BLaER1 treated with 17β-estradiol and CSF1 and Interleukin-3, amounts not matched to agents 10 nM and 100 nM (cell line): ENCODE measurements at regions not wholly inside any gene's neighbourhood (a gene's known extent, or its start where the extent isn't known, plus 50 kb on each side); places are given as distances from the start of the nearest gene placed in this dataset.

Source experiments
- H3K27ac ChIP-seq, 11 experiments: shearing (Covaris generic); formaldehyde crosslinking; 2 replicates each; pipeline ENCODE4 v1.8.1; 2022
- H3K27me3 ChIP-seq, 11 experiments: shearing (Covaris generic); formaldehyde crosslinking; 2 replicates each; pipeline ENCODE4 v1.8.1; 2022
- H3K36me3 ChIP-seq, 11 experiments: shearing (Covaris generic); formaldehyde crosslinking; 2 replicates each; pipeline ENCODE4 v1.8.1; 2022
- H3K4me1 ChIP-seq, 10 experiments: shearing (Covaris generic); formaldehyde crosslinking; 2 replicates each; pipeline ENCODE4 v1.8.1; 2022
- H3K4me2 ChIP-seq, 11 experiments: shearing (Covaris generic); formaldehyde crosslinking; 2 replicates each; pipeline ENCODE4 v1.8.1; 2022
- H3K4me3 ChIP-seq, 10 experiments: shearing (Covaris generic); formaldehyde crosslinking; 2 replicates each; pipeline ENCODE4 v1.8.1; 2022
- H3K9ac ChIP-seq, 11 experiments: shearing (Covaris generic); formaldehyde crosslinking; 2 replicates each; pipeline ENCODE4 v1.8.1; 2022
- H3K9me3 ChIP-seq, 11 experiments: shearing (Covaris generic); formaldehyde crosslinking; replicated peaks in 1 of 11; 2 replicates each; pipeline ENCODE4 v1.8.1; 2022
- H4K20me1 ChIP-seq, 11 experiments: shearing (Covaris generic); formaldehyde crosslinking; 2 replicates each; pipeline ENCODE4 v1.8.1; 2022
- Cebpa-rat ChIP-seq, 11 experiments: shearing (Covaris generic); IDR thresholded peaks; 2 replicates each; pipeline ENCODE4 v1.8.1; 2022

GRCh38 chr2:223532161-223532560, 70.0 kb downstream of the SCG2 start:
- TF ChIP-seq Cebpa-rat (IDR thresholded peaks at IDR 0.05), result no peak
- peaks cover 16 to 30% (median 21%) of the 10 kb centered on the region in 11 experiments for H3K9me3 ChIP-seq
- H3K27me3 ChIP-seq, result no peaks in the 10 kb centered on the region
- no peak overlapping the region for H3K9ac ChIP-seq
- no peak overlapping the region for H3K4me2 ChIP-seq
- no peak overlapping the region for H3K4me3 ChIP-seq
- no peaks in the 10 kb centered on the region for H3K36me3 ChIP-seq
- H3K4me1 ChIP-seq, result no peaks in the 10 kb centered on the region
- H3K27ac ChIP-seq, result no peak overlapping the region
- H4K20me1 ChIP-seq, result no peaks in the 10 kb centered on the region

DNA sequence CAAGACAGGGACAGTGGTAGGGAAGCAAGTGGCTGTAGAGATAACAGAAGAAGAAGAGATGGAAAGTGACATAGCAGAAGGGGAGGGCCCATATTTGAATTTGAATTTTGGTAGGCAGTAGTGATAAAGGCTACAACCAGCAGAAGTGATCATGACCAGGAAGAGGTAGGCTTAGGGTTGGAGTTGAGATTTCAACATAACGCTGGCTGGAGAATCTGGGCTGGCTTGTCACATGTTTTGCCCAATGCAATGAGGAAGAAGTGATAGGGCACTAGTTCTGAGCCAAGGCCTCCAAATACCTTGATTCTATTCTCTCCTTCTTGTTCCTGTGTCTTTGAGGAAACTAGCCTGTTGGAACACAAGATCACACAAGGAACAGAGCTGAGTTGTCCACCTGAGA, 69.4 kb downstream of the SCG2 start:
- H3K9ac ChIP-seq, result no peak overlapping the region
- H3K4me3 ChIP-seq, result no peak overlapping the region
- peaks cover 16 to 30% (median 21%) of the 10 kb centered on the region in 11 experiments for H3K9me3 ChIP-seq
- TF ChIP-seq Cebpa-rat (IDR thresholded peaks at IDR 0.05), result no peak
- no peaks in the 10 kb centered on the region for H3K36me3 ChIP-seq
- H3K27ac ChIP-seq, result no peak overlapping the region
- no peaks in the 10 kb centered on the region for H3K27me3 ChIP-seq
- no peaks in the 10 kb centered on the region for H4K20me1 ChIP-seq
- H3K4me2 ChIP-seq, result no peak overlapping the region
- H3K4me1 ChIP-seq, result no peaks in the 10 kb centered on the region

GRCh38 chr2:223536546-223536945, 65.6 kb downstream of the SCG2 start:
- TF ChIP-seq Cebpa-rat (IDR thresholded peaks at IDR 0.05), result no peak

GRCh38 chr2:223537115-223537514, 65.0 kb downstream of the SCG2 start:
- no peak overlapping the region for H3K9ac ChIP-seq
- H3K9me3 ChIP-seq, result no peaks in the 10 kb centered on the region

More at GRCh38 chr2:223536546-223536945, 65.6 kb downstream of the SCG2 start:
- no peaks in the 10 kb centered on the region for H3K4me1 ChIP-seq
- no peak overlapping the region for H3K9ac ChIP-seq
- H3K36me3 ChIP-seq, result no peaks in the 10 kb centered on the region
- no peaks in the 10 kb centered on the region for H4K20me1 ChIP-seq
- H3K27me3 ChIP-seq, result no peaks in the 10 kb centered on the region
- no peak overlapping the region for H3K4me3 ChIP-seq
- H3K27ac ChIP-seq, result no peak overlapping the region
- peaks cover 0 to under 1% (median 0%) of the 10 kb centered on the region in 11 experiments; a peak in 2 of 22 replicates for H3K9me3 ChIP-seq
- no peak overlapping the region for H3K4me2 ChIP-seq

GRCh38 chr2:223537651-223538601, 64.2 kb downstream of the SCG2 start:
- no peak for TF ChIP-seq Cebpa-rat (IDR thresholded peaks at IDR 0.05)
- no peak overlapping the region for H3K27ac ChIP-seq

More at GRCh38 chr2:223537115-223537514, 65.0 kb downstream of the SCG2 start:
- Histone ChIP-seq H3K4me3 (no peak overlapping the region), H3K27me3 (no peaks in the 10 kb centered on the region), H3K36me3 (no peaks in the 10 kb centered on the region), H3K27ac (no peak overlapping the region), H3K4me2 (no peak overlapping the region), H3K4me1 (no peaks in the 10 kb centered on the region), H4K20me1 (no peaks in the 10 kb centered on the region)
- TF ChIP-seq Cebpa-rat (IDR thresholded peaks at IDR 0.05), result no peak

GRCh38 chr2:223538920-223539440, 63.2 kb downstream of the SCG2 start:
- Histone ChIP-seq H3K36me3 (no peaks in the 10 kb centered on the region), H3K9ac (no peak overlapping the region), H4K20me1 (no peaks in the 10 kb centered on the region), H3K9me3 (no peaks in the 10 kb centered on the region), H3K4me3 (no peak overlapping the region), H3K4me2 (no peak overlapping the region), H3K4me1 (no peaks in the 10 kb centered on the region), H3K27ac (no peak overlapping the region), H3K27me3 (no peaks in the 10 kb centered on the region)
- no peak for TF ChIP-seq Cebpa-rat (IDR thresholded peaks at IDR 0.05)

More at GRCh38 chr2:223537651-223538601, 64.2 kb downstream of the SCG2 start:
- Histone ChIP-seq H3K4me1 (no peaks in the 10 kb centered on the region), H3K27me3 (no peaks in the 10 kb centered on the region), H3K4me2 (no peak overlapping the region), H4K20me1 (no peaks in the 10 kb centered on the region), H3K4me3 (no peak overlapping the region), H3K36me3 (no peaks in the 10 kb centered on the region), H3K9me3 (no peaks in the 10 kb centered on the region), H3K9ac (no peak overlapping the region)

GRCh38 chr2:223541546-223541945, 60.6 kb downstream of the SCG2 start:
- Histone ChIP-seq H3K27me3 (no peaks in the 10 kb centered on the region), H3K4me2 (no peak overlapping the region), H3K4me1 (no peaks in the 10 kb centered on the region), H3K4me3 (no peak overlapping the region), H3K36me3 (no peaks in the 10 kb centered on the region), H3K9me3 (no peaks in the 10 kb centered on the region), H3K27ac (no peak overlapping the region), H4K20me1 (no peaks in the 10 kb centered on the region), H3K9ac (no peak overlapping the region)
- no peak for TF ChIP-seq Cebpa-rat (IDR thresholded peaks at IDR 0.05)

DNA sequence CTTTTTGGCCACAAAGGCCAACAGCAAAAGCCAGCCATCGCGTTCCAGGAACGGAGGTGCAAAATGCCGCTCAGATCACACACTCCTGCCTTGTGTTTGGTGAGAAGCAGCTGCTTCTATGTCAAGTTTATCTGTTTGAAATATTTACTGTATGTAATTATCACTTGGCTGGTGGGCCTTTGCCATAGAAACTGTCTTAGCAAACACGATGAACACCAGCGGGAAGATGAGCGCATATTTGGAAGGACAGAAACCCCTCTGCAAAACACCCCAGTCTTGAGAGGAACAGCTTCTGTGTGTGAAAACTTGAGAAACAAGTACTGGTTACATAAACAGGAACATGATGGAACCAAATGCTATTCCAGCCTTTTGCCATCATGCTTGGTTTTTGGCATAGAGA, 59.7 kb downstream of the SCG2 start:
- Histone ChIP-seq H4K20me1 (no peaks in the 10 kb centered on the region), H3K9ac (no peak overlapping the region), H3K4me3 (no peak overlapping the region), H3K9me3 (no peaks in the 10 kb centered on the region), H3K27me3 (no peaks in the 10 kb centered on the region), H3K36me3 (no peaks in the 10 kb centered on the region), H3K4me2 (no peak overlapping the region), H3K27ac (no peak overlapping the region), H3K4me1 (no peaks in the 10 kb centered on the region)
- TF ChIP-seq Cebpa-rat (IDR thresholded peaks at IDR 0.05), result no peak

GRCh38 chr2:223545406-223545805, 56.8 kb downstream of the SCG2 start:
- H3K36me3 ChIP-seq, result no peaks in the 10 kb centered on the region
- no peak overlapping the region for H3K4me2 ChIP-seq

More at GRCh38 chr2:223545406-223545805, 56.8 kb downstream of the SCG2 start:
- no peaks in the 10 kb centered on the region for H3K27me3 ChIP-seq
- no peaks in the 10 kb centered on the region for H4K20me1 ChIP-seq
- TF ChIP-seq Cebpa-rat (IDR thresholded peaks at IDR 0.05), result no peak
- H3K27ac ChIP-seq, result no peak overlapping the region
- H3K9me3 ChIP-seq, result no peaks in the 10 kb centered on the region
- H3K4me1 ChIP-seq, result 0 out of 20 replicates have a peak, but pooled peaks cover 0 to 3% (median 0%) of the 10 kb centered on the region in 10 experiments
- H3K4me3 ChIP-seq, result no peak overlapping the region
- H3K9ac ChIP-seq, result no peak overlapping the region
